Activated CD4-positive, alpha-beta T cell treated with anti-CD3 and anti-CD28 coated beads, Interleukin-2, Interleukin-4, amounts not matched to agents 100 ng/mL and 50 ng/mL, durations not matched to agents 16 hours and 8 hours (primary cell): ENCODE measurements at regions not wholly inside any gene's neighbourhood (a gene's known extent, or its start where the extent isn't known, plus 50 kb on each side); places are given as distances from the start of the nearest gene placed in this dataset.

Experiments used
- DNase-seq: peaks from one replicate; pipeline ENCODE4 v3.0.0-alpha.2; 2020; ENCODE audit warnings: low spot score

GRCh38 chr7:41130561-41131236 lies 572.2 kb downstream of the INHBA start:
- no peak for DNase-seq

DNA sequence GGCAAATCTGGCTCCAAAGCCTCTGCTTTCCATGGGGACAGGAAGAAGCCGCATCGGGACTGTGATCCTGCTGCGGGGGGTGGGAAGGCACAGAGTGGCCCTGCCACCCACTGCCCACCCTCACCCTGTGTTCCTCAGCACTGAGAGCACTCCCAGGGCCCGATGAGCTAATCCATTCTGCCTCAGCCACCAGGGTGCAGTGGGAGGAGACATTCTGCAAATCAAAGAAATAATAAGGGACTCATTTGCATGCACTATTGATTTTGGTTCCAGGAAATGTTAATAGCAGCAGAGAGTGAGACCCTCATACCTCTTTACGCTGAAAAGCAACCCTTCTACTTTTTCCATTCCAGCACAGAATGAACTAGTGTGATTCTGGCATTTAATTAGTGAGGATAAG lies 572.8 kb downstream of the INHBA start:
- DNase-seq, result no peak

DNA sequence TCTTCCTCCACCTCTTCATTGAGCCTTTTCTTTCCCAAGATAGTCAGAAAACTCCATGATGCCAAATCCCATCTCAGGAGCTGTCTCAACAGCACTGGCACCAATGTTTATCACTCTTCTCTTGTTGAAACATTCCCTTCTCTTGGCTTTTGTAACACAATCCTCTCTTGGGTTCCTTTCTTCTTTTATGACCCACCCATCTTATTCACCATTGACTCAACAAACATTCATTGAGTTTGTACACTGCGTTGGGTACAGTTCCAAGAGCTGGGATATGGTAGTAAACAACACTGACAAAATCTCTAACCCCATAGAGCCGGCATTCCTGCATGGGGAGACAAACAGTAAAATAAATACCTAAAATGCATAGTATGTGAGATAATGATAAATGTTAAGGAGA lies 577.5 kb downstream of the INHBA start:
- DNase-seq, result no peak

- DNase-seq, result no peak
Observed at GRCh38 chr7:41122256-41122987, 580.5 kb downstream of the INHBA start.

GRCh38 chr7:41121228-41121627 lies 581.7 kb downstream of the INHBA start:
- DNase-seq, result no peak

GRCh38 chr7:41118486-41118885 lies 584.4 kb downstream of the INHBA start:
- DNase-seq, result no peak

DNA sequence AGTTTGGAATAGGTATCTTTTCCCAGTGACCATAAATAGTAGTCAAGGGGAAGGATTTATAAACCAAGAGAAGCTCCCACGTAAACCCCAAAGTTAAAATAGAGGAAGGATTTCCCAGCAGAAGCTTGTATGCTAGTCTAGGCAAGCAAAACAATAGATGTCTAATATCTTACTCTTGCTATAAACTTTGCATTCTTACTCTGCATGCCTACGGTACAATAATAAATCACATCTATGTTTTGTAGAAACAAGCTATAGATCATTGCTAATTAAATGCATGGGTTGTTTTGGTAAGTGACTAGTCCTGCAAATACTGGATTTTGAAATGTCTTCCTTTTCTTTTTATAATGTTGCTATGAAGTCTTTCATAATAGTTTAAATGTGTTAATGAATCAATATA lies 585.5 kb downstream of the INHBA start:
- no peak for DNase-seq

GRCh38 chr7:41116817-41117216 lies 586.1 kb downstream of the INHBA start:
- DNase-seq, result no peak

GRCh38 chr7:41116337-41116736 lies 586.6 kb downstream of the INHBA start:
- no peak for DNase-seq

DNA sequence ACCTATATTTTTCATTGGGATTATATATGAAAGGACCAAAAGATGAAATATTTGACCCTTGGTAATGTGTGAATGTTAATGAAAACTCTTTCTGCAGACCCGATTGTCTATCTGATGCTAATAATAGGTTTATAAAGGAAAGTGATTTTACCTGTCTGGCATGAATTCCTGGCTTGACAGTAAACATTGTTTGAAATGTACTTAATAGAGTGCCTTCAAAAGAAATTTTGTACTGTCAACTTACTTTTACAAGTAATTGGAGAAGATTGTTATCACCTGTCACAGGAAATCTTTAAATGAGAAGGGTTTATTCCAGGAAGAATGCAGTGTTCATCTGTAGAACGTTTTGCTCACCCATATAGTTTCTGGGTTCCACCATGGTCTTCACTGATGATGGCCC lies 588.2 kb downstream of the INHBA start:
- DNase-seq, result no peak

DNA sequence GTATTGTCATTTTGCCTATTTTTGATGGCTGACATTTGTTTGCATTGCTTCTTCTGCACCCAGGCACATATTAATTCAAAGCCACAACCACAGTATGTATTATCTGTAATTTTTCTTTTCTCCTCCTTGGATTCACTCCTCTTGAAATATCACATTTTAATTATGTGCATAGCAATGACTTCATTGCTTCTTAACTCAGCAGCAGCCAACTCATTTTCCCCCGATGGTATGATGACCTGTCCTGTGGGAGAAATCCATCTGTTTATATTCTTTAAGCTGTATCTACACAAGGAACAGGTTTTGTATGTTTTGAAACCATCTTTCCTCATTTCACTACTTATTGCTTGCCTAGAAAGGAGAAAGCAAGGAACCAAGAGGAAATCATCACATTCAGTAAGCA lies 588.8 kb downstream of the INHBA start:
- DNase-seq, result no peak

GRCh38 chr7:41113719-41114118 lies 589.2 kb downstream of the INHBA start:
- no peak for DNase-seq

- DNase-seq, result no peak
Observed at GRCh38 chr7:41110186-41110585, 592.7 kb downstream of the INHBA start.

- no peak for DNase-seq
Observed at GRCh38 chr7:41108821-41109220, 594.1 kb downstream of the INHBA start.

DNA sequence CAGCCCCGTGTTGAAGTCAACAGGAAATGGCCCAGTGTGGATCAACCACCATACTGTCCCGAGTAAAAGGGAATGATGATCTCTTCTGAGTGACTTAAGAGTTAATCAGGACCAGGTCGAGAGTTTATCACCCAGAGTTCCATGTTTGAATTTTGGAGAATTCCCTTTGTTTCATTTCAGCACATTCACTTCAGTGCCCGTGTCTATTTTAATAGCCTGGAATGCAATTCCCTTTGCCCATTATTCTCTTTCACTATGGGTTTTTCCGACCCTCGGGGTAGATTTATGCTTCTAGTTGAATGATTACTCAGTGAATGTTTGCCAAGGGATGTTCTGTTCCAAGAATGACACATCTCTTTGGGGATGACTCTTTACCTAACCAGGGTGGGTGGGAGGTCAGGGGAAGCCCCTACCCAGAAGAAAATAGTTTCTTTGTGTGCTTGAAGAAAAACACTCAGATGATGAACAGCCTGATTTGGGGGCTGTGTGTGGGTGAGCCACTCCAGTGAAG lies 594.9 kb downstream of the INHBA start:
- DNase-seq, result no peak

- DNase-seq, result no peak
Observed at GRCh38 chr7:41107330-41107937, 595.5 kb downstream of the INHBA start.

DNA sequence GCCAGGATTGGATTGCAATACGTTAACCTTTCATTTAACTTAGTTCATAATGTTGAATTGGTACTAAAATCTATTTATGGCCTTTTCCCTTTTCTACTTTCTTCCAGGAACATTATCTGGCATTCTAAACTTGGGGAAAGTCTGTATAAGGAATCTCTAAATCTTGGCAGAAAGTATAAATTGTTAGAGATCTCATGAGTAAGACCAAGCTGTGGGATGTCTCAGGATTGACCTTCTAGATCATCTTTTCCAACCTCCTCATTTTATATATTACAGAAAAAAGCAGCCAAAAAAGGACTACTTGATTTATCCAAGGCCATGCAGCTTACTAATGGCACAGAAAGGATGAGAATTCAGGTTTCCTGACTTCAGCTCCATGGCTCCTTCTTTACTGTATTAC lies 598.3 kb downstream of the INHBA start:
- DNase-seq, result no peak

DNA sequence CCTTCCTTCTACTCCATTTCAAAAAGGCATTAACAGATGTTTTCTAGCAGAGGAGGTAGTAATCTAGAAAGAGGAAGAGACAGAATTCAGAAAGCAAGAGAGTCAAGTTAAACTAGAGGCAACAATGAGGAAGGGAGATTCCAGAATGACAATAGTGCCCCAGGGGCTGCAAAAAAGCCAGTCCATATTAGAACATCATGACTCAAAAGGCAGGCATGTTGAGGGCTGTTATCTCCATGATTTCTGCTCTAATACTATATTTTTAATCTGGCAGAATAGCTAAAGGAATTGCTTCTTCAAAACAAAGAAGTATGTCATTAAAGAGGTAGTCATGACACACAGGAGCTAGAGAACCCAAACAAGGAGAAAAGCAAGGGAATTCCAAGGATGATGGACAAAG lies 599.6 kb downstream of the INHBA start:
- no peak for DNase-seq

GRCh38 chr7:41098846-41099245 lies 604.0 kb downstream of the INHBA start:
- DNase-seq, result no peak

DNA sequence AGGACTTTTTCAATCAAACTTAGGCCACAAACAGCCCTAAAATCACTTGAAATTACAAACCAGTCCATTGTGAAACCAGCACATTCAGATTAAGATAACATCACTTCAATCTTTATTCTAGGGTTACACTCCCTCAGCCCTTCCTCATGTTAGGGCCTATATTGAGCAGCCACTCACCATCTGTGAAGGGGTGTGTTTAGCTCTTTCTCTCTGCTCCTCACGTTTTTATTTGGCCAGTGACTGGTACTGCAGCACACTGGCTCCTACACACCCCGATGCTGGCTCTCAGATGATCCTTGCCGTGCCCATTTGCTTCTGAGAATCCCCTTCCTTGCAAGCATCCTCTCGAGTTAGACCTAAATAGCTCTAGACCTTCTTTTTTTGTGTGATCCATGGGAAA lies 604.5 kb downstream of the INHBA start:
- no peak for DNase-seq

- DNase-seq, result no peak
Observed at GRCh38 chr7:41097501-41097900, 605.4 kb downstream of the INHBA start.

DNA sequence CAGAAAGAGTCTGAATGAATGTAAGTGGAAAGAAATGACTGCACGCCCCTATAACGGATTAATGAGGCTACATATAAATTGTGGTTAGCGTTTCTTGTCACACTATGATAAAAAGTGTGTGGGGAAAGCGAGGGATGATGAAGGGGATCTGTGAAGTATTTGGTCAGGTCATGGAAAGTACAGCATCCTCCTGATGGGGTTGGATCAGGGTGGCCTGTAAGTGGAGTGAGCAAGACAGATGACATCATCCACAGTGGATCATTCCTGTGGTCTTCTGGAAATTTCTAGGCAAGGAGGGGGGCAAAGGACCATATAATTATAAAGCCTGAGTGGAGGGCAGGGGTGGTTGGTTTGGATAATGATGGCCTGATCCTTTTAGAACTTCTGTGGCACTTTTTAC lies 606.0 kb downstream of the INHBA start:
- no peak for DNase-seq

DNA sequence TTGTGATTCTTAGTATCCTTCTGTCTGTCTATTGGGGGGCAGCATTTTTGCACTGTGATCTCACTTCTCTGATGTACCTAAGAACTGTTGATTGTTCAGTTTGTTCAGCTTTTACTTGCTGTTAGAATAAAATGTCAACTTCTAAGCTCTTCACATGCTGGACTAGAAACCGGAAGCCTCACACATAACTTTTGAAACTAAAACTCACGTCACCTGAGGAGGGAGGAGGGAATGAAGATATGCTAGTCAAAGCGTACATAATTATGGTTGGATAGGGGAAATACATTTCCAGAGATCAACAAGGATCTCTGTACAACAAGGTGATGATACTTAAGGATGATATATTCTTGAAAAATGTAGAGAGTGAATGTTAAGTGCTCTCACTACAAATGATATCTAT lies 609.7 kb downstream of the INHBA start:
- DNase-seq, result no peak
